ENCODE measurements at regions not wholly inside any gene's neighbourhood (a gene's known extent, or its start where the extent isn't known, plus 50 kb on each side); places are given as distances from the start of the nearest gene placed in this dataset.
"Not testable (repeated sequence)": the region's sequence is repeated elsewhere in the genome, so short reads cannot be mapped to it uniquely, and the experiment has no call there.

GRCh38 chr3:22615790-22616189 lies 587.3 kb upstream of the UBE2E2 start:
- no peak for DNase-seq

GRCh38 chr3:22617372-22617771 lies 585.8 kb upstream of the UBE2E2 start:
- no peak for DNase-seq

GRCh38 chr3:22620498-22620897 lies 582.6 kb upstream of the UBE2E2 start:
- DNase-seq = no peak

GRCh38 chr3:22621205-22621809 lies 581.8 kb upstream of the UBE2E2 start:
- DNase-seq = no peak

GRCh38 chr3:22627993-22628499 lies 575.1 kb upstream of the UBE2E2 start:
- DNase-seq = no peak

- DNase-seq = no peak
Measured at GRCh38 chr3:22632536-22632935, 570.6 kb upstream of the UBE2E2 start.

- DNase-seq = no peak
Measured at GRCh38 chr3:22634433-22634832, 568.7 kb upstream of the UBE2E2 start.

- DNase-seq = no peak
Measured at GRCh38 chr3:22659651-22660475, 543.3 kb upstream of the UBE2E2 start.

GRCh38 chr3:22660606-22661005 lies 542.5 kb upstream of the UBE2E2 start:
- DNase-seq = no peak

GRCh38 chr3:22661121-22661700 lies 541.9 kb upstream of the UBE2E2 start:
- no peak for DNase-seq

GRCh38 chr3:22665528-22665927 lies 537.6 kb upstream of the UBE2E2 start:
- no peak for DNase-seq

GRCh38 chr3:22666736-22667135 lies 536.4 kb upstream of the UBE2E2 start:
- DNase-seq = no peak

- no peak for DNase-seq
Measured at GRCh38 chr3:22671848-22672247, 531.3 kb upstream of the UBE2E2 start.

GRCh38 chr3:22684739-22685138 lies 518.4 kb upstream of the UBE2E2 start:
- no peak for DNase-seq

GRCh38 chr3:22685597-22685996 lies 517.5 kb upstream of the UBE2E2 start:
- DNase-seq = no peak

- DNase-seq = no peak
Measured at GRCh38 chr3:22691407-22691806, 511.7 kb upstream of the UBE2E2 start.

GRCh38 chr3:22691856-22692628 lies 511.1 kb upstream of the UBE2E2 start:
- no peak for DNase-seq

GRCh38 chr3:22700876-22701275 lies 502.3 kb upstream of the UBE2E2 start:
- no peak for DNase-seq

GRCh38 chr3:22704166-22704565 lies 499.0 kb upstream of the UBE2E2 start:
- no peak for DNase-seq

- no peak for DNase-seq
Measured at GRCh38 chr3:22704571-22705354, 498.4 kb upstream of the UBE2E2 start.

GRCh38 chr3:22706922-22707321 lies 496.2 kb upstream of the UBE2E2 start:
- DNase-seq = not testable (repeated sequence)

GRCh38 chr3:22713936-22714335 lies 489.2 kb upstream of the UBE2E2 start:
- no peak for DNase-seq
